ENCODE measurements at regions not wholly inside any gene's neighbourhood (a gene's known extent, or its start where the extent isn't known, plus 50 kb on each side); places are given as distances from the start of the nearest gene placed in this dataset.

- no peak for TF ChIP-seq CTCF (conservative IDR thresholded peaks at IDR 0.05; ENCODE audit: low read depth, low read length)
- no peak for TF ChIP-seq MAZ (IDR thresholded peaks at IDR 0.05; ENCODE audit: borderline replicate concordance, low read depth, low read length)
- TF ChIP-seq POLR2A (IDR thresholded peaks at IDR 0.05; ENCODE audit: low read depth, low read length) = no peak
Observed at GRCh38 chr6:45808917-45809316, 206.7 kb downstream of the CLIC5 start.
